Mesendoderm (in vitro differentiated cells): ENCODE measurements at regions not wholly inside any gene's neighbourhood (a gene's known extent, or its start where the extent isn't known, plus 50 kb on each side); places are given as distances from the start of the nearest gene placed in this dataset.

Experiments used
- DNase-seq: peaks from one replicate; pipeline ENCODE4 v3.0.0; 2013
- H2AK5ac ChIP-seq: 2 replicates; pipeline ENCODE4 v1.6.1; 2013; ENCODE audit warnings: low read length, inconsistent platforms
- H2BK120ac ChIP-seq: 2 replicates; pipeline ENCODE4 v1.6.1; 2013; ENCODE audit warnings: low read depth, mild to moderate bottlenecking, low read length, moderate library complexity, mixed read lengths
- H2BK15ac ChIP-seq: replicated peaks from 2 replicates; pipeline ENCODE4 v1.6.1; 2013; ENCODE audit warnings: low read depth, mild to moderate bottlenecking, moderate library complexity
- H2BK5ac ChIP-seq: 2 replicates; pipeline ENCODE4 v1.6.1; 2013; ENCODE audit warnings: low read length, inconsistent platforms
- H3K18ac ChIP-seq: 2 replicates; pipeline ENCODE4 v1.6.1; 2013; ENCODE audit warnings: mild to moderate bottlenecking, low read length, mixed read lengths
- H3K23ac ChIP-seq: one replicate; pipeline ENCODE4 v1.6.1; 2013; ENCODE audit warnings: low read length
- H3K27ac ChIP-seq: 2 replicates; pipeline ENCODE4 v1.5.1; 2013; ENCODE audit warnings: low read depth, mild to moderate bottlenecking, inconsistent platforms, low read length, moderate library complexity
- H3K27me3 ChIP-seq: 2 replicates; pipeline ENCODE4 v1.6.1; 2013; ENCODE audit warnings: low read length, control low read depth, mild to moderate bottlenecking, inconsistent platforms; ENCODE audit not compliant: insufficient read depth, poor library complexity
- H3K36me3 ChIP-seq: 2 replicates; pipeline ENCODE4 v1.6.1; 2013; ENCODE audit warnings: low read length, inconsistent platforms; ENCODE audit not compliant: control insufficient read depth, insufficient read depth
- H3K4ac ChIP-seq: one replicate; pipeline ENCODE4 v1.6.1; 2013; ENCODE audit warnings: low read depth, mild to moderate bottlenecking, low read length, moderate library complexity
- H3K4me1 ChIP-seq: 2 replicates; pipeline ENCODE4 v1.6.1; 2013; ENCODE audit warnings: low read depth, low read length, inconsistent platforms; ENCODE audit not compliant: control insufficient read depth
- H3K4me2 ChIP-seq: 2 replicates; pipeline ENCODE4 v1.6.1; 2013; ENCODE audit warnings: low read length
- H3K4me3 ChIP-seq: 2 replicates; pipeline ENCODE4 v1.5.1; 2013; ENCODE audit warnings: mild to moderate bottlenecking, low read length
- H3K56ac ChIP-seq: one replicate; pipeline ENCODE4 v1.6.1; 2013; ENCODE audit warnings: low read length
- H3K79me1 ChIP-seq: 2 replicates; pipeline ENCODE4 v1.6.1; 2013; ENCODE audit warnings: low read length, inconsistent platforms
- H3K79me2 ChIP-seq: 2 replicates; pipeline ENCODE4 v1.6.1; 2013; ENCODE audit warnings: mild to moderate bottlenecking, low read length; ENCODE audit not compliant: control insufficient read depth, insufficient read depth
- H3K9ac ChIP-seq: 2 replicates; pipeline ENCODE4 v1.6.1; 2013; ENCODE audit warnings: low read length, inconsistent platforms
- H4K5ac ChIP-seq: one replicate; pipeline ENCODE4 v1.6.1; 2013; ENCODE audit warnings: low read length
- H4K8ac ChIP-seq: one replicate; pipeline ENCODE4 v1.6.1; 2013; ENCODE audit warnings: low read depth, mild to moderate bottlenecking, control low read depth, low read length, moderate library complexity
- WGBS: extraction: QIAGEN DNeasy Blood & Tissue Kit; methylation state at CpG from one replicate; pipeline ENCODE4 v1.1.7; 2013; ENCODE audit warnings: low lambda C conversion rate, missing lambda C conversion rate; ENCODE audit not compliant: insufficient coverage; ENCODE audit errors: extremely low coverage; 5-methylcytosine and 5-hydroxymethylcytosine counted together

- H2BK5ac ChIP-seq = no peak overlapping the region
- no peak overlapping the region for H2AK5ac ChIP-seq
- no peak overlapping the region for H3K4ac ChIP-seq
- H3K56ac ChIP-seq = no peak overlapping the region
- no peak overlapping the region for H2BK15ac ChIP-seq
- no peak overlapping the region for H3K4me3 ChIP-seq
- no peak overlapping the region for H2BK120ac ChIP-seq
- no peaks in the 10 kb centered on the region for H3K79me1 ChIP-seq
- H3K23ac ChIP-seq = no peak overlapping the region
- H3K18ac ChIP-seq = no peak overlapping the region
- no peak overlapping the region for H4K8ac ChIP-seq
- H3K9ac ChIP-seq = no peak overlapping the region
- no peaks in the 10 kb centered on the region for H3K27me3 ChIP-seq
- no peaks in the 10 kb centered on the region for H3K4me1 ChIP-seq
- H3K36me3 ChIP-seq = no peaks in the 10 kb centered on the region
- DNase-seq = no peak
- no peak overlapping the region for H3K4me2 ChIP-seq
- H3K27ac ChIP-seq = no peak overlapping the region
- no peaks in the 10 kb centered on the region for H3K79me2 ChIP-seq
- H4K5ac ChIP-seq = no peak overlapping the region
These were observed 705.0 kb downstream of the EPHA7 start for GRCh38 chr6:92714346-92714745.

GRCh38 chr6:92710048-92710447 is 709.3 kb downstream of the EPHA7 start:
- no peak overlapping the region for H2BK5ac ChIP-seq
- no peaks in the 10 kb centered on the region for H3K27me3 ChIP-seq
- no peak overlapping the region for H3K23ac ChIP-seq
- H3K4me3 ChIP-seq = no peak overlapping the region
- no peak overlapping the region for H3K18ac ChIP-seq
- no peaks in the 10 kb centered on the region for H3K79me2 ChIP-seq
- no peak overlapping the region for H2BK120ac ChIP-seq
- no peak overlapping the region for H3K4me2 ChIP-seq
- no peaks in the 10 kb centered on the region for H3K4me1 ChIP-seq
- no peak overlapping the region for H3K4ac ChIP-seq
- H4K5ac ChIP-seq = no peak overlapping the region
- DNase-seq = no peak
- no peak overlapping the region for H4K8ac ChIP-seq
- no peak overlapping the region for H3K27ac ChIP-seq
- WGBS = no CpG with 5 or more reads among the region's 3 CpGs
- H3K79me1 ChIP-seq = no peaks in the 10 kb centered on the region
- H2AK5ac ChIP-seq = no peak overlapping the region
- no peak overlapping the region for H2BK15ac ChIP-seq
- no peak overlapping the region for H3K9ac ChIP-seq
- no peaks in the 10 kb centered on the region for H3K36me3 ChIP-seq
- no peak overlapping the region for H3K56ac ChIP-seq

GRCh38 chr6:92708945-92709344 is 710.4 kb downstream of the EPHA7 start:
- H4K5ac ChIP-seq = no peak overlapping the region
- H3K27ac ChIP-seq = no peak overlapping the region
- no peaks in the 10 kb centered on the region for H3K79me1 ChIP-seq
- H3K4me1 ChIP-seq = no peaks in the 10 kb centered on the region
- no peak overlapping the region for H3K9ac ChIP-seq
- no peak overlapping the region for H3K4ac ChIP-seq
- H2BK15ac ChIP-seq = no peak overlapping the region
- no peaks in the 10 kb centered on the region for H3K36me3 ChIP-seq
- H3K23ac ChIP-seq = no peak overlapping the region
- no peak overlapping the region for H3K18ac ChIP-seq
- no peak overlapping the region for H3K56ac ChIP-seq
- H3K4me2 ChIP-seq = no peak overlapping the region
- no peaks in the 10 kb centered on the region for H3K27me3 ChIP-seq
- H2AK5ac ChIP-seq = no peak overlapping the region
- no peak overlapping the region for H2BK5ac ChIP-seq
- no peaks in the 10 kb centered on the region for H3K79me2 ChIP-seq
- H4K8ac ChIP-seq = no peak overlapping the region
- H3K4me3 ChIP-seq = no peak overlapping the region
- no peak for DNase-seq
- no CpG with 5 or more reads among the region's 1 CpG for WGBS
- H2BK120ac ChIP-seq = no peak overlapping the region

GRCh38 chr6:92708270-92708669 is 711.1 kb downstream of the EPHA7 start:
- Histone ChIP-seq H2BK5ac (no peak overlapping the region), H3K4me1 (no peaks in the 10 kb centered on the region), H3K79me2 (no peaks in the 10 kb centered on the region), H4K5ac (no peak overlapping the region), H3K27ac (no peak overlapping the region), H3K79me1 (no peaks in the 10 kb centered on the region), H3K4ac (no peak overlapping the region), H2BK120ac (no peak overlapping the region), H3K27me3 (no peaks in the 10 kb centered on the region), H3K4me2 (no peak overlapping the region), H4K8ac (no peak overlapping the region), H3K9ac (no peak overlapping the region), H3K18ac (no peak overlapping the region), H3K4me3 (no peak overlapping the region), H3K23ac (no peak overlapping the region), H2AK5ac (no peak overlapping the region), H3K56ac (no peak overlapping the region), H3K36me3 (no peaks in the 10 kb centered on the region), H2BK15ac (no peak overlapping the region)
- no CpG with 5 or more reads among the region's 1 CpG for WGBS
- DNase-seq = no peak

- H3K27ac ChIP-seq = no peak overlapping the region
- no peak overlapping the region for H3K4me3 ChIP-seq
- no peak overlapping the region for H3K18ac ChIP-seq
- H3K79me2 ChIP-seq = no peaks in the 10 kb centered on the region
- H2BK120ac ChIP-seq = no peak overlapping the region
- H2BK5ac ChIP-seq = no peak overlapping the region
- no peak overlapping the region for H3K23ac ChIP-seq
- no peak overlapping the region for H2BK15ac ChIP-seq
- H3K56ac ChIP-seq = no peak overlapping the region
- no peaks in the 10 kb centered on the region for H3K36me3 ChIP-seq
- H4K5ac ChIP-seq = no peak overlapping the region
- no peak overlapping the region for H3K9ac ChIP-seq
- H3K79me1 ChIP-seq = no peaks in the 10 kb centered on the region
- H3K4me2 ChIP-seq = no peak overlapping the region
- no peak overlapping the region for H2AK5ac ChIP-seq
- no peaks in the 10 kb centered on the region for H3K4me1 ChIP-seq
- H3K27me3 ChIP-seq = no peaks in the 10 kb centered on the region
- no peak overlapping the region for H4K8ac ChIP-seq
- H3K4ac ChIP-seq = no peak overlapping the region
- no peak for DNase-seq
These were observed 712.4 kb downstream of the EPHA7 start for GRCh38 chr6:92706976-92707375.

GRCh38 chr6:92701425-92702096 is 717.8 kb downstream of the EPHA7 start:
- no peak overlapping the region for H2BK120ac ChIP-seq
- no peak overlapping the region for H3K23ac ChIP-seq
- WGBS = no CpG with 5 or more reads among the region's 10 CpGs
- no peaks in the 10 kb centered on the region for H3K36me3 ChIP-seq
- no peak overlapping the region for H2AK5ac ChIP-seq
- no peak overlapping the region for H3K27ac ChIP-seq
- no peak overlapping the region for H2BK5ac ChIP-seq
- H3K27me3 ChIP-seq = no peaks in the 10 kb centered on the region
- H3K4ac ChIP-seq = no peak overlapping the region
- no peaks in the 10 kb centered on the region for H3K79me1 ChIP-seq
- no peak overlapping the region for H3K56ac ChIP-seq
- no peak overlapping the region for H4K5ac ChIP-seq
- DNase-seq = no peak
- no peak overlapping the region for H4K8ac ChIP-seq
- H3K4me2 ChIP-seq = no peak overlapping the region
- H3K4me1 ChIP-seq = no peaks in the 10 kb centered on the region
- no peak overlapping the region for H3K4me3 ChIP-seq
- no peak overlapping the region for H2BK15ac ChIP-seq
- H3K18ac ChIP-seq = no peak overlapping the region
- no peaks in the 10 kb centered on the region for H3K79me2 ChIP-seq
- H3K9ac ChIP-seq = no peak overlapping the region
